Islet of Langerhans (tissue), 1 donor: ENCODE measurements at regions not wholly inside any gene's neighbourhood (a gene's known extent, or its start where the extent isn't known, plus 50 kb on each side); places are given as distances from the start of the nearest gene placed in this dataset.

ENCODE experiments used
- FAIRE-seq: peaks from one replicate; lab custom pipeline; 2011; peaks lifted over from hg19 to GRCh38; lab: Jason Lieb, UNC

- no peak for FAIRE-seq
Observed at GRCh38 chr22:27669798-27670599, 131.6 kb downstream of the MN1 start.

- no peak for FAIRE-seq
Observed at GRCh38 chr22:27670701-27671412, 130.7 kb downstream of the MN1 start.

- no peak for FAIRE-seq
Observed at GRCh38 chr22:27671413-27671935, 130.1 kb downstream of the MN1 start.

- no peak for FAIRE-seq
Observed at GRCh38 chr22:27672721-27673418, 128.7 kb downstream of the MN1 start.

- no peak for FAIRE-seq
Observed at GRCh38 chr22:27673839-27674238, 127.7 kb downstream of the MN1 start.

GRCh38 chr22:27674261-27674923, 127.2 kb downstream of the MN1 start:
- FAIRE-seq: no peak

GRCh38 chr22:27676545-27677213, 124.9 kb downstream of the MN1 start:
- FAIRE-seq: no peak

- no peak for FAIRE-seq
Observed at GRCh38 chr22:27677905-27678458, 123.6 kb downstream of the MN1 start.

GRCh38 chr22:27679176-27679575, 122.4 kb downstream of the MN1 start:
- no peak for FAIRE-seq

- no peak for FAIRE-seq
Observed at GRCh38 chr22:27679693-27680488, 121.7 kb downstream of the MN1 start.

- no peak for FAIRE-seq
Observed at GRCh38 chr22:27680636-27681035, 120.9 kb downstream of the MN1 start.

GRCh38 chr22:27681037-27681436, 120.5 kb downstream of the MN1 start:
- FAIRE-seq: no peak

GRCh38 chr22:27682437-27682836, 119.1 kb downstream of the MN1 start:
- no peak for FAIRE-seq

- no peak for FAIRE-seq
Observed at GRCh38 chr22:27684901-27685300, 116.7 kb downstream of the MN1 start.

- FAIRE-seq: no peak
Observed at GRCh38 chr22:27685515-27685914, 116.0 kb downstream of the MN1 start.

- FAIRE-seq: no peak
Observed at GRCh38 chr22:27685970-27686369, 115.6 kb downstream of the MN1 start.

- FAIRE-seq: no peak
Observed at GRCh38 chr22:27686534-27686933, 115.0 kb downstream of the MN1 start.

GRCh38 chr22:27687984-27688545, 113.5 kb downstream of the MN1 start:
- FAIRE-seq: no peak

- FAIRE-seq: no peak
Observed at GRCh38 chr22:27689664-27690063, 111.9 kb downstream of the MN1 start.

- no peak for FAIRE-seq
Observed at GRCh38 chr22:27690599-27690998, 111.0 kb downstream of the MN1 start.
